ENCODE measurements at regions not wholly inside any gene's neighbourhood (a gene's known extent, or its start where the extent isn't known, plus 50 kb on each side); places are given as distances from the start of the nearest gene placed in this dataset.

DNA sequence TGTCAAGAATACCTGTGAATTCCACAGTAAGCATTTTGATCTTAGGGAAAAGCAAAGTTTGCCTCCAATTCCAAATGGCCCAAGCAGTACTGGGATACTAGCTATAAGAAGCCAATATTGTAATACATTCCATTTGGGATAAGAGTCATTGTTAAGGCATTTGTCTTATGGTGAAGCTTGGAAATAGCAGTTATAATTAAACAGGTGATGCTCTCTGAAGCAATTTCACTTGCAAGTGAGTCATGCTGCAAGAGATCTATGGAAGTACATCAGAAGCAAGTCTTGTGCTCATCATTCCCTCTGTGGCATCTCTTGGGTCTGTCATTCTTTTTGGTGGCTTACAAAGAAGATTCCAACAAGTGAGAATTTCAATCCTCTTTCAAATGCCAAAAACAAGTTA is 386.4 kb upstream of the RPS6KA3 start:
- TF ChIP-seq CTCF (conservative IDR thresholded peaks at IDR 0.05) (no peak), EZH2 (IDR thresholded peaks at IDR 0.05; ENCODE audit: low read depth) (no peak)

Data from PC-9 (cell line).